GM18861 (cell line): ENCODE measurements at regions not wholly inside any gene's neighbourhood (a gene's known extent, or its start where the extent isn't known, plus 50 kb on each side); places are given as distances from the start of the nearest gene placed in this dataset.
"Not testable (repeated sequence)": the region's sequence is repeated elsewhere in the genome, so short reads cannot be mapped to it uniquely, and the experiment has no call there.

Experiments used
- ATAC-seq: cut with Tn5 transposase; IDR thresholded peaks from one replicate; pipeline ENCODE4 v1.9.1; 2021; ENCODE audit not compliant: unreplicated experiment

DNA sequence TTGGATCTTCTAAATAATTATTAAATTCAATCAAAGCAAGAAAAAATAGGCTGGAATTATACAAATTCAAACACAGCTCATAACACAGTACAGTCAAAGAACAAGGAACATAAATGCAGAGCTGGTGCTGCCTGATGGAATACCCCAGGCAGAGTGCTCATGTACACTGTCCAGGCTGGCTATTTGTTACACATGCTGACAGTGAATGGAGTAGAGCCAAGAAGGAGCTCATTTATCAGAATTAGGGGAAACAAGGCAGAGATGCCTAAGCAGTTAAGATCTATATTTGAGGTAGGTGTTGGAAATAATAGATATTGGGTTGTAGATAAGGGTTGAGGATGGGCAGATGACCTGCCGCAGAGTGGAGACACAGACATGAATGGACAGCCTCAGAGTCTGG, 788.2 kb upstream of the ARPP21 start:
- ATAC-seq = no peak

DNA sequence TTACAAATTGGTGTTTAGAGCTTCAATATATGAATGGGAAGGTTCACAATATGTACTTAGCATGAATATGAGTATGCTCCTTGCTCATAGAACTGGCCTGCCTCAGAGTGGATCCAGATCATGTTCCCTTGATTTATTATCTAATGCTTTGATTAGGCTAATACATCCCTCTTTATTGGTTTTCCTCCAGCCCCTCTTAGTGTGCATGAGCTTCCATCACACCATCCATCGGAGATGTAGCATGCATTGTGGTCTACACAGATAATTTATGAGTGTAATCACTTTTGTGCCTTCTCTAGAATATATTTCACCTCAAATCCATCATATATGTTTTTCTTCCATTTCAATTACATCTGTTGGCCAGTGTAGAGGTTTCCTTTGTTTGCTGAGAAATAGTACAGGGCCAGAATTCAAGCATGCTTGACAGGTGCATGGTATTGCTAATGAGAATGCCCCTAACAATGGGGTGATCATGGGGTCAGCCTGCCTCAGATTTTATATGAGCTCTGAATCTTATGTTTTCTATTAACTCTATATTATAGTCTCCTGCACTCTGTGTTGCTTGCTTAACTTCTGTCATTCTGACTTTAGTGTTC, 786.4 kb upstream of the ARPP21 start:
- no peak for ATAC-seq

DNA sequence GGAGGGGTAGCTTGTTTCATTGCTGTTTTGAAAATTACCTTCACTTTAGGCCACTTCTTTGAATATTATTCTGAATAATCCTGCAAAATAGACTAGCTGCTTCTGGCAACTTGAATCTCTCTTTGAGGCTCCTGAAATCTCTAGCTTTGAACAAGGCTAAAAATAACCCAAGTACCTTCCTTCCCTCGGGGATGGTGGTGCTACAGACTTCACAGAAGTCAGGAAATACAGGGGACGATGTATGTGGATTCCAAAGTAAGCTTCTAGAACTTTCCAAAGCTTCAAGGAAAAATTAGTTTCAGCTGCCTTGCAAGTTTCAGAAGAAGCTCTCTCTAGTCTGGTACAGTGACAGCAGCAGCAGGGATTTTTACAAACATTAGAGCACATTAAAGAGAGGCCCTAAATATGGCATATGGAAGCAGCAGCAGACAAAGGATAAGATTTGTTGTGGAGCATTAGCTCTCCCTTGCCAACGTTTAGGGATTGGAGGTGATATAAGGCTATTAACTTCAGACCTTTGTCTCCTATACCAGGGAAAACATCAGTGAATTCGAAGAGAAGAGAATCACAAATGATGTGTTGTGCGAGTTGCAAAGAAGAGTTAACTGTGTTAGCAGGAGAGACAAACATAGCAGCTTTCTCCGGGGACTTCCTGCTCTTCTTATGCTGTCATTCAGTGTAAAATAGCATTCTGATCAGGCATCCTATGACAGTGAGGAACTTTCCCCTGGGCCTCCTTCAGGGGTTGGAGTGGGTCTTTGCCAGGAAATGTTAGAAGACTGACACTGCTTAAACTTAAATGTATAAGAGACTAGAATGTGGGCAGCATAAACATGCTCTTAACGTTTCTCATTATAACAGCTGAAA, 783.0 kb upstream of the ARPP21 start:
- no peak for ATAC-seq

DNA sequence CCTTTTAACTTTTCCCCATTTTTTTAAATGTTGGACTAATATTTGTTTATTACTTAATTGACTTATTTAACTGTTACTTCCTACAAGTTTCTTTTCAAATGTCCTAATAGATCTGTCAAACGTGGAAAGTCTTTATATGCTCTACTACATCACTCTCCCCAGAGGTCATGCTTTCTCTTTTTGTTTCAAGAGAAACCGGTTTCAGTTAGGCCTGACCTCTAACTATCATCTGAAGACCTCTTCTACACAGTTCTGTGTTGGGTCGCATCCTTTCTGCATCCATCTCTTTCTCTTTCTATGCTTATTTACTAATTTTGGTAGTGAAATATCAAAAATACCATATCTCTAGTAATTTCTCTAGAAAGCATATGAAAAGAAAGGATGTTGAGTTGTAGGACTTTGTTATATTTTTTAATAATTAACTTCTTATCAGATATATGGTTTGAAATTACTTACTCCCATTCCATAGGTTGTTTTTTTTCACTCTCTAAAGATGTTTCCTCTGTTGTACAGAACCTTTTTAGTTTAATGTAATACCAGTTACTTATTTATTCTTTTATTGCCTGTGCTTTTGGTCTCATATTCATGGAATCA, 781.2 kb upstream of the ARPP21 start:
- peak; percentile 57 for ATAC-seq

DNA sequence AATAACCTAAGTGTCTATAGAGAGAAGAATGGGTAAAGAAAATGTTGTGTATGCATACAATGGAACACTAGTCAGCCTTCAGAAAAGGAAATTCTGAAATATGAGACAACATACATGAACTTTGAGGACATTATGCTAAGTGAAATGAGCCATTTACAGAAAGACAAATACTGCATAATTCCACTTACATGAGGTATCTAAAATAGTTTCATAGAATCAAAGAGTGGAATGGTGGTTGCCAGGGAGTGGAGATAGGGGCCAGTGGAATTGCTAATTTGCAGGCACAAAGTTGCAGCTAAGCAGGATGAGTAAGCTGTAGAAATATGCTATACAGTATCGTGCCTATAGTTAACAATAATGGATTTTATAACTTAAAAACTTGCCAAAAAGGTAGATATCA, 779.6 kb upstream of the ARPP21 start:
- ATAC-seq = no peak

DNA sequence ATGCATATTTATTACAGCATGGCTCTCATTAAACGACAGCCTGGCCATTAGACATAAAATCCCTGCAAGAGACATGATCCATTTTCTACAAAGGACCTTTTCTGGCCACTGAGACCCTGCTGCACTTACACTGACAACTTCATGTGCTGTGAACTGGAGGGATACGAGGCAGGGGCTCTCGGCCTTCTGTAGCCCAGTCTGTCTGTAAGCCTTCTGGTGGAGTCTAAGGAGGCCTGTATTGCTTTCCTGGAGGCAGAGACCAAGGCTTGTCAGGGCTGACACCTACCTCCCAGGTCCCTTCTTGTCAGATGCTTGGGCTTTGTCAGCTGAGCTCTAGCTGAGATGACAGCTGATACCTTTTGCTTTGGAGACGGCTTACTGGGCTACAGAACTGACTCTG, 776.9 kb upstream of the ARPP21 start:
- no peak for ATAC-seq

DNA sequence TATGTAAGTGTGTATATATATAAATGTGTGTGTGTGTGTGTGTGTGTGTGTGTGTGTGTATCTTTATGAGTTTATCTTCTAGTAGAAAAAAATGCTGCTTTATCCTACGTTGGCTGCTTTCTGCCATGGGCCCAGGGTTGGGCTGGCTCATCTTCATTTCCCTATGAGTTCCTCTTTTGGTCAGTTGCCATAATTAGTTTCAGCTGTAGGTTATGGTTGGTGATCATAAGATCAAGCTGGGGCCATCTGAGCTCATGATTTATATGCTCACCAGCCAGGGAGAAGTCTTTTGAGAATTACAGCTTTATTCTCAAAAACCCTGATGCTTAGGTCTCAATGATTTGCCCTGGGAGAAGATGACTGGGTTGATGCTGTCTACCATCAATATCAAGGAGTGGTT, 775.8 kb upstream of the ARPP21 start:
- no peak for ATAC-seq

DNA sequence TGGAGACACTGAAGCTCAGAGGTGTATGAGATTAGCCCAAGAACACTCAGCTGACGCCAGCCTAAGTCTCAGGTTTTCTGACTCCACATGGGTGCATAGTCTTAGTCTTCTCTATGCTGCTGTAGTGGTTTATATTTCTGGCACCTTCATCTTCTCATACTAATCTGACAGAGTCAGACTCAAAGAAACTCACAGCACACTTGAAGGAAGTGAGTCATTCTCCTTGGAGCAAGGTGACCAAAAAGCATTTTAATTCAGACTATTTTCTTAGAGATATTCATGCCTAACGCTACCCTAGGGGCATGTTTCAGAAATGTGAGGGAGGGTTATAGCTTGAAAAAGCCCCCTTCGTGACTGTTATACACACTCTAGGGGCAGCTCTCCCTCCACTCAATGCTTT, 775.3 kb upstream of the ARPP21 start:
- no peak for ATAC-seq

DNA sequence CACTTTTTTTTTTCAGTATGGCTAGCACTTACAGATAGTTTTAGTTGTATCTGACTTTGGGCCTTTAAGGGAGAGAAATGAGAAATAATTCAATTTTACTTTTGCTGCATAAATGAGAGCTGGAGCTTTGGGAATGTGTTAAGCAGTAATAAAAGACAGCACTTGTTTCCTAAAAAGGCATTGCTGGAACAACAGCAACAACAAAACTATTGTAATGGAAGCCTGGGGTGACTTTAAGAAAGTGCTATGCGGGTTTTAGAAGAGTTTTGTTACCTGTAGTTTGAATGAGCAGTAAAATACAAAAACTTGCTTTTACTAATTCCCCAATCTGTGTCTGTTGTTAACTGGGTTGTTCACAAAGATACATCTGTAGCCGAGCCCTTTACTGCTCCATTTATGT, 774.0 kb upstream of the ARPP21 start:
- no peak for ATAC-seq

DNA sequence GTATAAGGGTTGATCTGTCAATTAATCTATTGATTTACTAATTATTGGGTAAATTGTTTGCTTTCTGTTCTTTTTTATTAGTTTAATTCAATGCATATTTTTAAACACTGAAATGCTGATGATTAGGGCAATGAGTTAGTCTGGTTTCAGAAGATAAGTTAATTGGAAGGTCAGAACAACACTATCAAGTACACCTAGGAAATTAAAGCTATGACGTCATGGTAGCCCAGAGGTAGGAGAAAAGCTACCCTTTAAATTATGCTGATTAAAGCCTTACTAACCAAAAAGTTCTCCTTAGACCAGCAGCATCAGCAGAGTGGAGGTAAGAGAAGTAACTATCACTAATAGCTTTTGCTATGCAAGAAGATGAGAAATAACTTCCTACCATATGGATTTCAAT, 770.4 kb upstream of the ARPP21 start:
- no peak for ATAC-seq

DNA sequence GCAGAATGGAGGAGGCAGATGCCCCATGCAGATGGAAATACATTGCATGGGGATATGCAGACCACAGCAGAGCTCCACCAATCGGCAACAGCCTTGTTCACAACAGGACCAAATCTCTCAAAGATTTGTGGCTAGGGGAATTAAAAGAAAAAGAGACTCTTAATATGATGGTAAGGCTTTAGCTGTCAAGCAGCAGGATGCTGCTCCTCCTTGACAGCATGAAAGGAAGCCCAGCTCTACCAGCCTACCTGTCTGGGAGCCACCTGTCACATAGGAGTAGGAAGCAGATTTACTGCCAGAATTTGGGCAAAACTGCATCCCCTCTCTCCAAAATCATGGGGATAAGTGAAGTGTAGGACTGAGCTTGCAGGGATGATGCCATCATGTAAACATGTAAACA, 769.6 kb upstream of the ARPP21 start:
- ATAC-seq = no peak

DNA sequence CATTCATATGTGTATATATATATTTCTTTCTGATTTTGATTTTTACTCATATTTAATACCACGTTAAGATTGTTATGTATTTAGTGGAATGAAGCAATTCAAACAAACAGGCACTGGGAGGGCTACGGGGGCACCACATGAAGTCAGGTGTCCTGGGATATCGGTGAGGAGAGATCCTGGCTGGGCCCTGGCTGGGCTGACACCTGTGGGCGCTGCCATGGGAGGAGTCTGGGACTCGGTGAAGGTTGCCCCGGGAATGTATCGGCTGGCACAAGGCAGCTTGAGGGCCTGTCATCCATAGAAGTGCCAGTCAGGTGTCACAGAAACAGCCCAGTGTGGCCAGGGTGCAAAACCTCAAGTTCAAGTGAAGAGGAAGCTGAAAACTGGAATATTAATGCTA, 766.9 kb upstream of the ARPP21 start:
- ATAC-seq = no peak

DNA sequence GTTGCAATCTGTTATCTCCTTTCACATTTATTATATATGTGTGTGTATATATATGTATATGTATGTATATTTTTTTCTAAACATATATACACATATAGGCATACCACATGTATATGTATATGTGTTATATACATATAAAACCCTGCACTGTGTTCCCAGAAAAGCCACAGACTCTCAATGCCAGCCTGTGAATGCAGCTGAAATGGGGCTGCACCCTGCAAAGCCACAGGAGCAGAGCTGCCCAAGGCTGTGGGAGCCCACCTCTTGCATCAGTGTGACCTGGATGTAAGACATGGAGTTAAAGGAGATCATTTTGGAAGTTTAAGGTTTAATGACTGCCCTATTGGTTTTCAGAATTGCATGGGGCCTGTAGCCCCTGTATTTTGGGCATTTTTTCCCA, 762.3 kb upstream of the ARPP21 start:
- no peak for ATAC-seq

DNA sequence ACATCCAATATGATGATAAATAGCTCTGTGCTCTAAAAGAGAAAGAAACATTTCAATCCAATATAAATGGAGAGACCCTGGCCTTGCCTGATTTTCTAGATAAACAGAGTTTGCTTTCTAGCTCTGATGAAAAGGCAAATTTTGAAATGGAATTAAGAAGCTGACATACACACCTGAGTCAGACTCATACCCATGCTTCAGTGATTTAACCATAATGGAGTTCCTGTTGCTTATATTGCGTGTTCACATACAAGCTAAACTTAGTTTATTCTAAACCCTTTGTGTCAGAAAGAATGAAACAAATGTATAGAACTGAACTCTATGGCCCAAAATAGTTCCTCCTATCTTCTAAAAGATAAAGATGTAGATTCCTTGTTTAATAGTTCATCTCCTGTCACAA, 760.8 kb upstream of the ARPP21 start:
- ATAC-seq = no peak

DNA sequence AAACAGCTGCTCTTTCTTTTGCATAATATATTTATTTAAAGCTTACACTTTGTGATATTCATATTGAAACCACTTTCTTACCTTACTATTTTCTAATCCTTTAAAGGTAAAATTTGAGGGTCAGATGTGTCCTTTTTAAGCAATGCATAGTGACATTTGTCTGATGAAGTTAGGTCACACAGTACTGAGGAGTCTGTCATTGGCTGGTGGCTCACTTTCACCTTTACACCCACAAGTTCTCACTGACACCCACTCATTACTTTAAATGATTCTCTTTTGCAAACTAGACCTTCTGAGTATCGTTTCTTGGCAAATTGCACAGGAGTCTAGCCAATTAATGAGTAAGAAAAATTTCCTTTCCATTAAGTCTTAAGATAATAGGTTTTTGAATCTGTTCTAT, 758.3 kb upstream of the ARPP21 start:
- no peak for ATAC-seq

DNA sequence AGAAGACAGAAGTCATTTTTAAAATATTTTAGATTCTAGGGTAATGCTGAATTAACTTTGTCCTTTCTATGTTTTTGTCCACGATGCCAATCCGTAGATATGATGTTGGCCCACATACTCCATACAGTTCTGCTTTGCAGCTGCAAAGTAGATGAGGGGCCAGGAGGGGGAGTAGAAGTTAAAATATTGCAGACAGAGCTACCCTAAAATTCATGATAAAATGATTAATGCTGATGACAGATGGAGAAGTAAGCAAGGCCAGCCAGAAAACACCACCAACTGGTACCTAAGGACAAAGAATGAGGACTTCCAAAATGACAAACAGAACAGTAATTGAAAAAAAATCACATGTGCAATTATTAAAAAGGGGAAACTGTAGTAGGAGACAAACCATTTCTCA, 756.6 kb upstream of the ARPP21 start:
- no peak for ATAC-seq

DNA sequence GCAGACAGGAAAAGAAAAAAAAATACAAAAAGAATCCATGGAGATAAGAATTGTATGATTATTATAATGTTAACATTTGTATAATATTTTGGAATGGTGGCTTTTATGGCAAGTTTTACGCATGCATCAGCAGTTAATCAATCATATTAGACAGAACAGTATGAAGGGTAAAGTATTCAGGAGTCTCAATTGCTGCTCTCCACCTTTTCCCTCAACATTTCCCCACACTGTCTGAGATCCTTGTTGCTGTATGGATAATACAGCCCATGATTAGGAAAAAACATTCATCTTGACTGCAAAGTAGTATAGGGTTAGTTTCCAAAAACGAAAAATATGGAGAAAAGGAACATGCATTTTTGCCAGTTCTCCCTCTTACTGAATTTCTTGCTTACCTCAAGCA, 755.3 kb upstream of the ARPP21 start:
- ATAC-seq = no peak

DNA sequence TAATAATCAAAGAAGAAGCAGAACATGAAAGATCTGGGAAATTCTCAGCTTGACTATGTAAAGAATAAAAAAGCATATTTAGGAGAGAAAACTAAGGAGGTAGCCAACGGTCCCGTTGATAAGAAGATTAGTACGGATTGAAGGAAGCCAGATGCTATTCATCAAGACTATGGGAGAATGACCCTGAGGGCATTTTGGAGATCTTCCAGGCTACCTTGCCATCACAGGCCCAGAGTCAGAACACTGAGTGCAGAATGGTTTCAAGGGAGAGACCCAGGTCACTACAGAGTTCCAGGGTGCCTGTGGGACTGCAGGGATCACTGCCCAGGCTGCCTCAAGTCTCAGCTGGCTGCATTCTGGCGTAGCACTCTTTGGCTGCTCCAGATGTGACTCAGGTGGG, 752.9 kb upstream of the ARPP21 start:
- ATAC-seq = no peak

DNA sequence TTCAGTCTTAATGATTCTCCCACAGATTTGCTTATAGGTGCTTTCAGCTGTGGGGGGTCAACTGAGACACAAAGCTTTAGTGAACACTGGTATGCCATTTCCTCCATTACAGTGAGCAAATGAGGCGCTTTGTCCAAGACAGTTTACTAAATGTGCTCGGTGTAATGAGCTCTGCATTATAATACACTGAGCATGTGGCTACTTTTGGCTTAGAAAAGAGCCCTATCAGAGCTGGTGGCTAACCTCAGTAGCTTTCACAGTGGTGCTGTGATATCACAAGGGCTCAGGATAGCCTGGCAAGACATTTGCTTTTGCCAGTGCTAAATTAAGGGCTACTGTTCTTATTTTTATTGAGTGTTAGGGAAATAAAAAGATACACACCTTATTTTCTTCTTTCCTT, 749.7 kb upstream of the ARPP21 start:
- ATAC-seq = no peak

DNA sequence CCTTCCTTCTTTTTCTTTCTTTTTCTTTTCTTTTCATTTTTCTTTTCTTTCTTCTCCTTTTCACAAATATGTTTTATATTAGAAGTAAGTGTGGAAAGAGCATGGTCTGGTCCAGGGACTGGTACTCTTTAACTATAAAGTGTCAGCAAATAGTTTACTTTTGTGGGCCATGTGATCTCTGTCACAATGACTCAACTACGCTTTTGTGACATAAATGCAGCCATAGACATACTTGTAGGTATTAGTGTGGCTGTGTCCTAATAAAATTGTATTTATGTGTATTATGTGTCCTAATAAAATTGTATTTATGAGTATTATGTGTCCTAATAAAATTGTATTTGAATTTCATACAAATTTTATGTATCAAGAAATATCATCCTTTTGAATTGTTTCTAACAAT, 749.1 kb upstream of the ARPP21 start:
- ATAC-seq = no peak

DNA sequence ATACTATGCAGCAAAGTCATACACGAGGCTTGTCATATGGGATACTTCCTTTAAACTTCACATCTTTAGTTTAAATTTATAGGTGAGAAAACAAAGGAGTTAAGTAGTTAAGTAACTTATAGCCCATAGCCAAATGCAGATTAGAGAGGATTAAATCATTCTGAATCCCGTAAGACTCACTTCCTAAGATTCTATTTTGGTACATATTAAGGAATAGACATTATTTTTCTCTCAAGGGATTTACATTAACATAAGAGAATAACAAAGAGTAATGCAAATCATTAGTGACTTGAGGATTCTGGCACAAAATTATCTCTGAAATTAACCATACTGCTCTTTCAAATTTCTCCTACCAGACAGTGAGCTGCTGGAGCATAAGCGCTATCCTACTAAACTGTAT, 747.4 kb upstream of the ARPP21 start:
- no peak for ATAC-seq

DNA sequence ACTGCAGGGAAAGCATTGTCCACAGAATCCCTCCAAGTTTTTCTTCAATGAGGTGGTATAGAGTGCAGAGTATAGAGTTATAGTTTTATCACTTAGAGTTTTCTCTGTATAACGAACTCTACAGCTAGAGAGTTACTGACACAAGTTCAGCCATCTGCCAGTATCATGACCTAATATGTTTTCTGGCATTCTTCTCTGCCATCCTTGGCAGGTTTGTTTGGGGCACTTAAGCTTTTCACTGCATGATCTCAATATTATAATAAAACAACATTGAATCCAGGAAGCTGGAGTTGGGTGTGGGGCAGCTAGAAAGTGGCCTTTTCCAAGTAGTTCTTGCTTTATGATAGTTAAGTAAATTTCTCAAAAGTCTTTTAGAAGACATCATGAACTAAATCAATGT, 743.5 kb upstream of the ARPP21 start:
- no peak for ATAC-seq

DNA sequence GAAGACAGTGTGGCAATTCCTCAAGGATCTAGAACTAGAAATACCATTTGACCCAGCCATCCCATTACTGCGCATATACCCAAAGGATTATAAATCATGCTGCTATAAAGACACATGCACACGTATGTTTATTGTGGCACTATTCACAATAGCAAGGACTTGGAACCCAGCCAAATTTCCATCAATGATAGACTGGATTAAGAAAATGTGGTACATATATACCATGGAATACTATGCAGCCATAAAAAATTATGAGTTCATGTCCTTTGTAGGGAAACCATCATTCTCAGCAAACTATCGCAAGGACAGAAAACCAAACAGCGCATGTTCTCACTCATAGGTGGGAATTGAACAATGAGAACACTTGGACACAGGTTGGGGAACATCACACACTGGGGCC, 729.6 kb upstream of the ARPP21 start:
- not testable (repeated sequence) for ATAC-seq
